ENCODE measurements at regions not wholly inside any gene's neighbourhood (a gene's known extent, or its start where the extent isn't known, plus 50 kb on each side); places are given as distances from the start of the nearest gene placed in this dataset.
"Not testable (repeated sequence)": the region's sequence is repeated elsewhere in the genome, so short reads cannot be mapped to it uniquely, and the experiment has no call there.

GRCh38 chrX:98071331-98071730 is 1187.6 kb downstream of the RPA4 start:
- no peak for DNase-seq

GRCh38 chrX:98077440-98077839 is 1193.7 kb downstream of the RPA4 start:
- no peak for DNase-seq

- no peak for DNase-seq
Observed at GRCh38 chrX:98111684-98112083, 1228.0 kb downstream of the RPA4 start.

GRCh38 chrX:98114021-98114420 is 1230.3 kb downstream of the RPA4 start:
- no peak for DNase-seq

- no peak for DNase-seq
Observed at GRCh38 chrX:98141466-98141865, 1257.8 kb downstream of the RPA4 start.

- no peak for DNase-seq
Observed at GRCh38 chrX:98191003-98191402, 1307.3 kb downstream of the RPA4 start.

- no peak for DNase-seq
Observed at GRCh38 chrX:98194036-98194435, 1310.3 kb downstream of the RPA4 start.

- no peak for DNase-seq
Observed at GRCh38 chrX:98203800-98204199, 1320.1 kb downstream of the RPA4 start.

GRCh38 chrX:98207947-98208346 is 1324.2 kb downstream of the RPA4 start:
- no peak for DNase-seq

GRCh38 chrX:98231003-98231402 is 1347.3 kb downstream of the RPA4 start:
- no peak for DNase-seq

GRCh38 chrX:98240061-98240460 is 1356.4 kb downstream of the RPA4 start:
- DNase-seq = not testable (repeated sequence)

- no peak for DNase-seq
Observed at GRCh38 chrX:98263135-98263534, 1379.4 kb downstream of the RPA4 start.

GRCh38 chrX:98289726-98290125 is 1406.0 kb downstream of the RPA4 start:
- DNase-seq = no peak

GRCh38 chrX:98294310-98294709 is 1410.6 kb downstream of the RPA4 start:
- DNase-seq = no peak

GRCh38 chrX:98296129-98296528 is 1412.4 kb downstream of the RPA4 start:
- no peak for DNase-seq

- DNase-seq = no peak
Observed at GRCh38 chrX:98299785-98300184, 1416.1 kb downstream of the RPA4 start.

GRCh38 chrX:98300536-98300935 is 1416.8 kb downstream of the RPA4 start:
- not testable (repeated sequence) for DNase-seq

GRCh38 chrX:98331407-98331806 is 1447.7 kb downstream of the RPA4 start:
- DNase-seq = no peak

- no peak for DNase-seq
Observed at GRCh38 chrX:98338544-98338943, 1454.8 kb downstream of the RPA4 start.

GRCh38 chrX:98350940-98351339 is 1467.2 kb downstream of the RPA4 start:
- DNase-seq = no peak

GRCh38 chrX:98357146-98357545 is 1473.4 kb downstream of the RPA4 start:
- no peak for DNase-seq

- DNase-seq = no peak
Observed at GRCh38 chrX:98362630-98363029, 1478.9 kb downstream of the RPA4 start.

GRCh38 chrX:98371994-98372393 is 1488.3 kb downstream of the RPA4 start:
- no peak for DNase-seq

- DNase-seq = no peak
Observed at GRCh38 chrX:98379134-98379533, 1495.4 kb downstream of the RPA4 start.

- no peak for DNase-seq
Observed at GRCh38 chrX:98380106-98380505, 1496.4 kb downstream of the RPA4 start.

GRCh38 chrX:98380556-98380955 is 1496.8 kb downstream of the RPA4 start:
- DNase-seq = no peak

Measured in suppressor macrophage treated with lipopolysaccharide for 1 hour (primary cell).